Upper lobe of right lung (tissue), 1 donor: ENCODE measurements at regions not wholly inside any gene's neighbourhood (a gene's known extent, or its start where the extent isn't known, plus 50 kb on each side); places are given as distances from the start of the nearest gene placed in this dataset.

Experiments used
- ATAC-seq: fragments of 200-7000 bp; cut with Tn5 transposase; one replicate; pipeline ENCODE4 v1.9.1; 2020; ENCODE audit warnings: mild to moderate bottlenecking, moderate library complexity
- DNase-seq: peaks from one replicate; pipeline ENCODE4 v3.0.0-alpha.2; 2020
- H3K27ac ChIP-seq: fragments of 200-600 bp; one replicate; pipeline ENCODE4 v1.8.0; 2022
- H3K27me3 ChIP-seq: fragments of 200-600 bp; one replicate; pipeline ENCODE4 v1.8.0; 2022; ENCODE audit warnings: mild to moderate bottlenecking
- H3K36me3 ChIP-seq: fragments of 200-600 bp; one replicate; pipeline ENCODE4 v1.8.0; 2022
- H3K4me1 ChIP-seq: fragments of 200-600 bp; one replicate; pipeline ENCODE4 v1.8.0; 2022
- H3K4me3 ChIP-seq: fragments of 200-600 bp; one replicate; pipeline ENCODE4 v1.8.0; 2022; ENCODE audit warnings: mild to moderate bottlenecking
- H3K9me3 ChIP-seq: fragments of 200-600 bp; one replicate; pipeline ENCODE4 v1.8.0; 2022
- intact Hi-C: fragments of 100-400 bp; cut with DNase I; formaldehyde crosslinking; loops from one replicate; pipeline ENCODE4 v1.11.0; 2022
- TF ChIP-seq, protein P1 (sequence below): fragments of 200-600 bp; IDR thresholded peaks from one replicate; pipeline ENCODE4 v1.8.0; 2022; ENCODE audit warnings: antibody characterized with exemption
- donor health status: DM: no; HTN: yes; CAD: no; lungs with severe emphysema.

DNA sequence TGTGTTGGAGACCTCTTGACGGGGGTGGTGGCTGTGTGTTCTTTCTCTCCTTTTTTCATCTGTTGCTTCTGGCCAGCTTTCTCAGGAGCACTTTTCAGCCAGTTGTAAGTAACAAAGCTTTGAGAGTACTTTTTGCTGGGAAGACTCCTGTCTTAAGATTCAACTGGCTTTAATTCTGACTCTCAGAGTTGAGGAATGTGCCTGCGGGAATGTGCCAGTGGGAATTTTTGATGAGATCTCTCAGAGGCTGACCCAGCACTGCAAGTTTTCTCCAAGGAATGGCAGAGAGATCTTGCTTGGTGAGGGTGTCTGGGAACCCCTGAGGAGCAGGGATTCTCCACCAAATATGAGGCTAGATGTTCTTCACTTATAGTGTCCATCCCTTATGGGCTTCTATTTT, 91.6 kb upstream of the OR9Q1 start:
- H3K4me1 ChIP-seq = no peaks in the 10 kb centered on the region
- TF ChIP-seq, protein P1, sequence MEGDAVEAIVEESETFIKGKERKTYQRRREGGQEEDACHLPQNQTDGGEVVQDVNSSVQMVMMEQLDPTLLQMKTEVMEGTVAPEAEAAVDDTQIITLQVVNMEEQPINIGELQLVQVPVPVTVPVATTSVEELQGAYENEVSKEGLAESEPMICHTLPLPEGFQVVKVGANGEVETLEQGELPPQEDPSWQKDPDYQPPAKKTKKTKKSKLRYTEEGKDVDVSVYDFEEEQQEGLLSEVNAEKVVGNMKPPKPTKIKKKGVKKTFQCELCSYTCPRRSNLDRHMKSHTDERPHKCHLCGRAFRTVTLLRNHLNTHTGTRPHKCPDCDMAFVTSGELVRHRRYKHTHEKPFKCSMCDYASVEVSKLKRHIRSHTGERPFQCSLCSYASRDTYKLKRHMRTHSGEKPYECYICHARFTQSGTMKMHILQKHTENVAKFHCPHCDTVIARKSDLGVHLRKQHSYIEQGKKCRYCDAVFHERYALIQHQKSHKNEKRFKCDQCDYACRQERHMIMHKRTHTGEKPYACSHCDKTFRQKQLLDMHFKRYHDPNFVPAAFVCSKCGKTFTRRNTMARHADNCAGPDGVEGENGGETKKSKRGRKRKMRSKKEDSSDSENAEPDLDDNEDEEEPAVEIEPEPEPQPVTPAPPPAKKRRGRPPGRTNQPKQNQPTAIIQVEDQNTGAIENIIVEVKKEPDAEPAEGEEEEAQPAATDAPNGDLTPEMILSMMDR = no peak

DNA sequence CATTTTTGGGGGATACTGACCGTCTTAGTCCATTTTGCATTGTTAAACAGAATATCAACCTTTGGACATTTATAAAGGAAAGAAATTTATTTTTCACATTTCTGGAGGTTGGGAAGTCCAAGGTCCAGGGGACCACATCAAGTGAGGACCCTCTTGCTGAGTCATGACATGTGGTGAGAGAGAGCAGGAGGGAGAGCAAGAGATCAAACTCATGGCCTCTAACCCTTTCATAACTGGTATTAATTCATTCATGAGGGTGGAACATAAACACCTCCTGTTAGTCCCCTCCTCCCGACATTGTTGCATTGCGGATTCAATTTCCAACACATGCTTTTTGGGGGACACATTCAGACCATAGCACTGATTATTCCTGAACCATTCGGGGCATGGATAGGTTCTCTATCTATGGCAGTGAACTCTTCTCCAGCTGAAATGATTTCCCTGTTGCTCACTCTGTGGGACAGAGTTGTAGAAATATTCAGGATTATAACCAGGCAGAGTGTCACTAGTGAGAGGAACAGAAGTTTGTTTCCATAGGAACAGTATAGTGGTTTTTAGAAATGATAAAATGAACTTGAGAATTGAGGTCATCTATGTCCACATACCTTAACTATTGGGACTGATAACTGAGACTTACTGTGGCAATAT, 88.2 kb upstream of the OR9Q1 start:
- no peaks in the 10 kb centered on the region for H3K4me1 ChIP-seq
- no peak for ATAC-seq
- no peaks in the 10 kb centered on the region for H3K27me3 ChIP-seq
- no peak overlapping the region for H3K27ac ChIP-seq
- DNase-seq = no peak
- H3K9me3 ChIP-seq = no peaks in the 10 kb centered on the region
- H3K36me3 ChIP-seq = no peaks in the 10 kb centered on the region
- H3K4me3 ChIP-seq = no peak overlapping the region
- TF ChIP-seq, protein P1 = no peak
- intact Hi-C loops = no loop called here

More for the DNA sequence above, 91.6 kb upstream of the OR9Q1 start:
- Histone ChIP-seq H3K27me3 (no peaks in the 10 kb centered on the region), H3K27ac (no peak overlapping the region), H3K9me3 (no peaks in the 10 kb centered on the region), H3K36me3 (no peaks in the 10 kb centered on the region), H3K4me3 (no peak overlapping the region)
- DNase-seq = no peak
- no peak for ATAC-seq
- intact Hi-C loops = no loop called here

DNA sequence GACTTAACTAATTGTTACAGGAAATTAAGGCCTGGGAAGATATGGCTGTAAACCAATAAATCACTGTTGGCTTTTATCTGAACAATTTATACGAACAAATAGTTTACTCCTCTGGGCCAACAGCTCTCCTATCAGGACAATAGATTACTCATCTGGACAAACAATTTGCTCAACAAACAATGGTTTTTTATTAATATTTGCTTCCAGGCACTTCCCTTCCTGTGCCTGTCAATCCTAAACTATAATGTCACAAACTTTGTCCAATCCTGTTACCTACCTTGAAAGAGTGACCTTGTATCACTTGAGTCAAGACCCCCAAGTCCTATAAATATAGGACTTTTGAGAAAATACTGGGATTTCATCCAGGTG, 87.6 kb upstream of the OR9Q1 start:
- intact Hi-C loops = no loop called here
- H3K27me3 ChIP-seq = no peaks in the 10 kb centered on the region

DNA sequence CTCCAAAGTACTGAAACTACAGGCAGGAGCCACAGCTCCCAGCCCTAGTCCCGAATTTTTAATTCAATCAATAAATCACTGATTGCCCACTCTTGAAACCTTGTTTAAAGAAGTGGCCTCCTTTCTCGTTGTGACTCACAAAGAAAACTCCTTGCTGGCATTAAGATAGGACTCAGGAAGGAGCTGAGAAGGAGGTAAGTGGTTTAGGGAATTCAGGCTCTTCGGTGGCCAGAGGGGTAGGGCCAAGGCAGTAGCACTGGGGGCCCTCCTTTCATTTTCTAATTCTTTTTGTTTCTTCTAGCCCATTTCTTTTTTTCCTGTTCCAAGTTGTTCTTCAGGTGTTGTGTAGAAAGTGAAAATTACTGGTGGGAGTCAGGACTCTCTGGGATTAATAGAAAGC, 86.2 kb upstream of the OR9Q1 start:
- intact Hi-C loops = no loop called here
- no peak for DNase-seq
- no peaks in the 10 kb centered on the region for H3K4me1 ChIP-seq
- ATAC-seq = no peak
- H3K9me3 ChIP-seq = no peaks in the 10 kb centered on the region
- no peak overlapping the region for H3K4me3 ChIP-seq
- TF ChIP-seq, protein P1 = no peak
- H3K36me3 ChIP-seq = no peaks in the 10 kb centered on the region
- H3K27ac ChIP-seq = no peak overlapping the region
- no peaks in the 10 kb centered on the region for H3K27me3 ChIP-seq

More for the DNA sequence above, 87.6 kb upstream of the OR9Q1 start:
- H3K36me3 ChIP-seq = no peaks in the 10 kb centered on the region
- no peaks in the 10 kb centered on the region for H3K9me3 ChIP-seq
- no peak overlapping the region for H3K4me3 ChIP-seq
- ATAC-seq (no peak), DNase-seq (no peak)
- no peak overlapping the region for H3K27ac ChIP-seq
- TF ChIP-seq, protein P1 = no peak
- no peaks in the 10 kb centered on the region for H3K4me1 ChIP-seq

DNA sequence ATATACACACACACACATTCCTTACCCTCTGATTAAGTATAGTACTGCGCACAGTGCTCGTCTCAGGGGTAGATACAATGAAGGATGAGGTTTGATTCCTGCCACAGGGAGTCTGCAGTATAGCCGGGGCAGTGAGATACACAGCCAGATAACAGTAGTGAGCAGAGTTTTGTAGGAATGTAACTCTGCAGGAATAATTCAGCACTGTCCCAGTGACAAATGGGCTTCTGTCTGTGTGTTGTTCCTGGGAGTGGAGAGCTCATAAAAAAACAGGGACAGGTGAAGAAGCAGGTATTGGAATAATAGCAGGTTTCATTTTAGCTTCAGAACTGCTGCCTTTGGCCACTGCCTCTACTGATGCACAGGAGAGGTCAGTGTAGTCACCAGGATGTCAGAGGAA, 85.3 kb upstream of the OR9Q1 start:
- TF ChIP-seq, protein P1 = no peak
- Histone ChIP-seq H3K4me1 (no peaks in the 10 kb centered on the region), H3K9me3 (no peaks in the 10 kb centered on the region), H3K36me3 (no peaks in the 10 kb centered on the region), H3K27me3 (no peaks in the 10 kb centered on the region), H3K27ac (no peak overlapping the region), H3K4me3 (no peak overlapping the region)
- intact Hi-C loops = no loop called here
- no peak for ATAC-seq
- DNase-seq = no peak
